ENCODE measurements at regions not wholly inside any gene's neighbourhood (a gene's known extent, or its start where the extent isn't known, plus 50 kb on each side); places are given as distances from the start of the nearest gene placed in this dataset.

- Histone ChIP-seq H3K27ac (no peak overlapping the region), H3K27me3 (replicated peaks; ENCODE audit: insufficient read depth) (no peaks in the 10 kb centered on the region), H3K36me3 (no peaks in the 10 kb centered on the region), H3K4me3 (no peak overlapping the region), H3K9me3 (no peaks in the 10 kb centered on the region), H3K4me1 (ENCODE audit: control insufficient read depth in 1 of 2, low read depth in 2 of 2) (no peaks in the 10 kb centered on the region)
- ATAC-seq (ENCODE audit: insufficient number of reproducible peaks, low FRiP score, low read depth) = no peak
- no peak for DNase-seq (ENCODE audit: low spot score)
- TF ChIP-seq CTCF (IDR thresholded peaks at IDR 0.05) = no peak
Observed at GRCh38 chr12:74917743-74918142, 291.9 kb downstream of the KCNC2 start.

GRCh38 chr12:74918291-74918690, 291.3 kb downstream of the KCNC2 start:
- H3K4me1 ChIP-seq (ENCODE audit: control insufficient read depth in 1 of 2, low read depth in 2 of 2) = no peaks in the 10 kb centered on the region
- no peaks in the 10 kb centered on the region for H3K36me3 ChIP-seq
- no peak overlapping the region for H3K4me3 ChIP-seq
- no peak for ATAC-seq (ENCODE audit: insufficient number of reproducible peaks, low FRiP score, low read depth)
- no peak for TF ChIP-seq CTCF (IDR thresholded peaks at IDR 0.05)
- no peaks in the 10 kb centered on the region for H3K27me3 ChIP-seq (replicated peaks; ENCODE audit: insufficient read depth)
- no peak overlapping the region for H3K27ac ChIP-seq
- no peaks in the 10 kb centered on the region for H3K9me3 ChIP-seq
- DNase-seq (ENCODE audit: low spot score) = no peak

GRCh38 chr12:74922117-74922516, 287.5 kb downstream of the KCNC2 start:
- H3K9me3 ChIP-seq = no peaks in the 10 kb centered on the region
- H3K4me1 ChIP-seq (ENCODE audit: control insufficient read depth in 1 of 2, low read depth in 2 of 2) = no peaks in the 10 kb centered on the region
- no peaks in the 10 kb centered on the region for H3K27me3 ChIP-seq (replicated peaks; ENCODE audit: insufficient read depth)
- H3K4me3 ChIP-seq = no peak overlapping the region
- H3K36me3 ChIP-seq = no peaks in the 10 kb centered on the region
- DNase-seq (ENCODE audit: low spot score) = no peak
- no peak for TF ChIP-seq CTCF (IDR thresholded peaks at IDR 0.05)
- H3K27ac ChIP-seq = no peak overlapping the region
- ATAC-seq (ENCODE audit: insufficient number of reproducible peaks, low FRiP score, low read depth) = no peak

GRCh38 chr12:74922642-74923041, 287.0 kb downstream of the KCNC2 start:
- H3K36me3 ChIP-seq = no peaks in the 10 kb centered on the region
- H3K9me3 ChIP-seq = no peaks in the 10 kb centered on the region
- TF ChIP-seq CTCF (IDR thresholded peaks at IDR 0.05) = no peak
- no peaks in the 10 kb centered on the region for H3K4me1 ChIP-seq (ENCODE audit: control insufficient read depth in 1 of 2, low read depth in 2 of 2)
- no peak overlapping the region for H3K4me3 ChIP-seq
- ATAC-seq (ENCODE audit: insufficient number of reproducible peaks, low FRiP score, low read depth) = no peak
- H3K27me3 ChIP-seq (replicated peaks; ENCODE audit: insufficient read depth) = no peaks in the 10 kb centered on the region
- no peak overlapping the region for H3K27ac ChIP-seq
- DNase-seq (ENCODE audit: low spot score) = no peak

GRCh38 chr12:74941670-74942069, 268.0 kb downstream of the KCNC2 start:
- H3K27ac ChIP-seq = no peak overlapping the region
- no peaks in the 10 kb centered on the region for H3K4me1 ChIP-seq (ENCODE audit: control insufficient read depth in 1 of 2, low read depth in 2 of 2)
- DNase-seq (ENCODE audit: low spot score) (no peak), ATAC-seq (ENCODE audit: insufficient number of reproducible peaks, low FRiP score, low read depth) (no peak)
- H3K27me3 ChIP-seq (replicated peaks; ENCODE audit: insufficient read depth) = no peaks in the 10 kb centered on the region
- no peak overlapping the region for H3K4me3 ChIP-seq
- no peak for TF ChIP-seq CTCF (IDR thresholded peaks at IDR 0.05)
- no peaks in the 10 kb centered on the region for H3K9me3 ChIP-seq
- no peaks in the 10 kb centered on the region for H3K36me3 ChIP-seq
